Astrocyte (in vitro differentiated cells and primary cell): ENCODE measurements at regions not wholly inside any gene's neighbourhood (a gene's known extent, or its start where the extent isn't known, plus 50 kb on each side); places are given as distances from the start of the nearest gene placed in this dataset.

Experiments used
- DNase-seq: peaks from one replicate; pipeline ENCODE4 v3.0.0-alpha.2; 2010; ENCODE audit warnings: low read depth
- FAIRE-seq: peaks from 2 replicates; lab custom pipeline; 2011; peaks lifted over from hg19 to GRCh38; lab: Jason Lieb, UNC
- H2AFZ ChIP-seq: 2 replicates; pipeline ENCODE4 v1.6.0; 2012; ENCODE audit warnings: low read depth, low read length, inconsistent platforms
- H3K27ac ChIP-seq: 2 replicates; pipeline ENCODE4 v1.5.1; 2011; ENCODE audit warnings: low read depth, low read length, inconsistent platforms
- H3K27me3 ChIP-seq: 2 replicates; pipeline ENCODE4 v1.6.0; 2011; ENCODE audit warnings: low read length, inconsistent platforms; ENCODE audit not compliant: insufficient read depth
- H3K36me3 ChIP-seq: 2 replicates; pipeline ENCODE4 v1.5.1; 2011; ENCODE audit warnings: low read length, inconsistent platforms; ENCODE audit not compliant: insufficient read depth
- H3K4me1 ChIP-seq: 2 replicates; pipeline ENCODE4 v1.5.1; 2011; ENCODE audit warnings: low read length, inconsistent platforms; ENCODE audit not compliant: insufficient read depth
- H3K4me2 ChIP-seq: 2 replicates; pipeline ENCODE4 v1.6.0; 2012; ENCODE audit warnings: low read length, inconsistent platforms
- H3K4me3 ChIP-seq: 2 replicates; pipeline ENCODE4 v1.5.1; 2011; ENCODE audit warnings: low read depth, mild to moderate bottlenecking, low read length, inconsistent platforms; ENCODE audit not compliant: insufficient read depth
- H3K79me2 ChIP-seq: 2 replicates; pipeline ENCODE4 v1.6.0; 2012; ENCODE audit warnings: mild to moderate bottlenecking, low read length, inconsistent platforms; ENCODE audit not compliant: insufficient read depth
- H3K9ac ChIP-seq: 2 replicates; pipeline ENCODE4 v1.6.0; 2012; ENCODE audit warnings: mild to moderate bottlenecking, low read length, inconsistent platforms
- H3K9me3 ChIP-seq: 2 replicates; pipeline ENCODE4 v1.5.1; 2012; ENCODE audit warnings: low read depth, mild to moderate bottlenecking, low read length, inconsistent platforms; ENCODE audit not compliant: insufficient read depth
- H4K20me1 ChIP-seq: 2 replicates; pipeline ENCODE4 v1.6.0; 2012; ENCODE audit warnings: low read length, inconsistent platforms; ENCODE audit not compliant: insufficient read depth
- H3K27ac Mint-ChIP-seq: one replicate; pipeline ENCODE4 v1.8.0; 2021; ENCODE audit warnings: mild to moderate bottlenecking, mixed read lengths; ENCODE audit not compliant: unreplicated experiment
- H3K27me3 Mint-ChIP-seq: one replicate; pipeline ENCODE4 v1.8.0; 2021; ENCODE audit warnings: low read depth, mixed read lengths; ENCODE audit not compliant: unreplicated experiment
- H3K36me3 Mint-ChIP-seq: one replicate; pipeline ENCODE4 v1.8.0; 2021; ENCODE audit warnings: low read depth, mixed read lengths; ENCODE audit not compliant: unreplicated experiment
- H3K4me1 Mint-ChIP-seq: one replicate; pipeline ENCODE4 v1.8.0; 2021; ENCODE audit warnings: low read depth, mixed read lengths; ENCODE audit not compliant: unreplicated experiment
- H3K4me3 Mint-ChIP-seq: one replicate; pipeline ENCODE4 v1.8.0; 2021; ENCODE audit warnings: mild to moderate bottlenecking, moderate library complexity, mixed read lengths; ENCODE audit not compliant: unreplicated experiment
- H3K9me3 Mint-ChIP-seq: one replicate; pipeline ENCODE4 v1.8.0; 2021; ENCODE audit warnings: mild to moderate bottlenecking, mixed read lengths; ENCODE audit not compliant: unreplicated experiment
- EZH2 ChIP-seq: IDR thresholded peaks from 2 replicates; pipeline ENCODE4 v1.6.1; 2012; ENCODE audit warnings: mild to moderate bottlenecking, low read length, inconsistent platforms; ENCODE audit not compliant: insufficient read depth
- TF ChIP-seq, protein P1 (sequence below): IDR thresholded peaks from 2 replicates; pipeline ENCODE4 v1.5.1; 2011; ENCODE audit warnings: low read depth, mild to moderate bottlenecking, inconsistent platforms, low read length, moderate library complexity; ENCODE audit not compliant: insufficient read depth

DNA sequence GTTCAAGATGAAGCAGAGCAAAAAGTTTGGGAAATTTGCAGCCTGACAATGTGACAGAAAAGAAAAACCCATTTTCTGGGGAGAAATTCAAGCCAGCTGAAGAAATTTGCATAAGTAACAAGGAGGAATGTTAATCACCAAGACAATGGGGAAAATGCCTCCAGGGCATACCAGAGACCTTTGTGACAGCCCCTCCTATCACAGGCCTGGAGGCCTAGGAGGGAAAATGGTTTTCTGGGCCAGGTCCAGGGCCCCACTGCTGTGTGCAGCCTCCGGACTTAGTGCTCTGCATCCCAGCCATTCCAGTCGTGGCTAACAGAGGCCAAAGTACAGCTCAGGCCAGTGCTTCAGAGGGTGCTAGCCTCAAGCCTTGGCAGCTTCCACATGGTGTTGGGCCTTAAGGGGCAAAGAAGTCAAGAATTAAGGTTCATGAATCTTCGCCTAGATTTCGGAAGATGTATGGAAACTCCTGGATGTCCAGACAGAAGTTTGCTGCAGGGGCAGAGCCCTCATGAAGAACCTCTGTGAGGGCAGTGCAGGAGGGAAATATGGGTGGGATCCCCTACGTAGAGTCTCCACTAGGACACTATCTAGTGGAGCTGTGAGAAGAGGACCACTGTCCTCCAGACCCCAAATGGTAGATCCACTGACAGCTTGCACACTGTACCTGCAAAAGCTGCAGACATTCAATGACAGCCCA, 314.1 kb upstream of the TRIB2 start:
- H3K4me1 Mint-ChIP-seq = no peaks in the 10 kb centered on the region
- H3K9me3 Mint-ChIP-seq = peaks cover 12% of the 10 kb centered on the region
- H3K4me3 Mint-ChIP-seq = no peak overlapping the region
- H3K36me3 ChIP-seq = no peaks in the 10 kb centered on the region
- no peak overlapping the region for H3K27ac ChIP-seq
- H3K36me3 Mint-ChIP-seq = peaks cover 3% of the 10 kb centered on the region
- H3K27ac Mint-ChIP-seq = no peak overlapping the region
- peaks cover 12% of the 10 kb centered on the region for H3K27me3 Mint-ChIP-seq
- H3K4me3 ChIP-seq = no peak overlapping the region
- TF ChIP-seq, protein P1, sequence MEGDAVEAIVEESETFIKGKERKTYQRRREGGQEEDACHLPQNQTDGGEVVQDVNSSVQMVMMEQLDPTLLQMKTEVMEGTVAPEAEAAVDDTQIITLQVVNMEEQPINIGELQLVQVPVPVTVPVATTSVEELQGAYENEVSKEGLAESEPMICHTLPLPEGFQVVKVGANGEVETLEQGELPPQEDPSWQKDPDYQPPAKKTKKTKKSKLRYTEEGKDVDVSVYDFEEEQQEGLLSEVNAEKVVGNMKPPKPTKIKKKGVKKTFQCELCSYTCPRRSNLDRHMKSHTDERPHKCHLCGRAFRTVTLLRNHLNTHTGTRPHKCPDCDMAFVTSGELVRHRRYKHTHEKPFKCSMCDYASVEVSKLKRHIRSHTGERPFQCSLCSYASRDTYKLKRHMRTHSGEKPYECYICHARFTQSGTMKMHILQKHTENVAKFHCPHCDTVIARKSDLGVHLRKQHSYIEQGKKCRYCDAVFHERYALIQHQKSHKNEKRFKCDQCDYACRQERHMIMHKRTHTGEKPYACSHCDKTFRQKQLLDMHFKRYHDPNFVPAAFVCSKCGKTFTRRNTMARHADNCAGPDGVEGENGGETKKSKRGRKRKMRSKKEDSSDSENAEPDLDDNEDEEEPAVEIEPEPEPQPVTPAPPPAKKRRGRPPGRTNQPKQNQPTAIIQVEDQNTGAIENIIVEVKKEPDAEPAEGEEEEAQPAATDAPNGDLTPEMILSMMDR = no peak
- no peaks in the 10 kb centered on the region for H4K20me1 ChIP-seq
- no peak overlapping the region for H2AFZ ChIP-seq
- DNase-seq (no peak), FAIRE-seq (no peak)
- H3K27me3 ChIP-seq = no peaks in the 10 kb centered on the region
- no peak overlapping the region for H3K9ac ChIP-seq
- H3K79me2 ChIP-seq = no peaks in the 10 kb centered on the region
- H3K4me2 ChIP-seq = no peak overlapping the region
- H3K4me1 ChIP-seq = no peaks in the 10 kb centered on the region
- peaks cover 6% of the 10 kb centered on the region for H3K9me3 ChIP-seq

DNA sequence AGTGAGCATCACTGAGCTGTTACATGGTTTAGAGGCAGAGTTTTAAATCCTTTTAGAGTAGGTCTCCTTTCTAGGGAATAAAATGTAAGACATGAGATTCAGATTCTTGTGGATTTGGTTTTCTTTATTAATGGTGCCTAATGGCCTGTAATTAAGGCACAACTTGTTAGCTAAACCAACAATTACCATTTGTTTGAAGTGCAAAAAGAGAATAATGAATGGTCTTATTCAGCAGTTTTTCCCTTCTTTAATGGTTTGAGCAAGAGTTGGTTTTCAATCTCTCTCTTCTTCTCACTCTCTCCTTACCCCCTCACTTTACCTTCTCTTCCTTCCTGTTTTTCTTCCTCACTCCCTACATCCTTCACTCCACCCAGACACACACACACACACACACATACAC, 312.2 kb upstream of the TRIB2 start:
- Histone ChIP-seq H3K36me3 (no peaks in the 10 kb centered on the region), H3K9me3 (peaks cover 6% of the 10 kb centered on the region), H4K20me1 (no peaks in the 10 kb centered on the region), H3K27me3 (no peaks in the 10 kb centered on the region), H2AFZ (no peak overlapping the region), H3K9ac (no peak overlapping the region), H3K4me1 (no peaks in the 10 kb centered on the region), H3K27ac (no peak overlapping the region), H3K79me2 (no peaks in the 10 kb centered on the region), H3K4me3 (no peak overlapping the region), H3K4me2 (no peak overlapping the region)
- Mint-ChIP-seq H3K27me3 (peaks cover 8% of the 10 kb centered on the region), H3K9me3 (peaks cover 12% of the 10 kb centered on the region), H3K4me3 (no peak overlapping the region), H3K36me3 (peaks cover 3% of the 10 kb centered on the region), H3K27ac (no peak overlapping the region), H3K4me1 (no peaks in the 10 kb centered on the region)
- no peak for DNase-seq
- TF ChIP-seq EZH2 = no peak
- TF ChIP-seq, protein P1 = no peak
- FAIRE-seq = no peak

DNA sequence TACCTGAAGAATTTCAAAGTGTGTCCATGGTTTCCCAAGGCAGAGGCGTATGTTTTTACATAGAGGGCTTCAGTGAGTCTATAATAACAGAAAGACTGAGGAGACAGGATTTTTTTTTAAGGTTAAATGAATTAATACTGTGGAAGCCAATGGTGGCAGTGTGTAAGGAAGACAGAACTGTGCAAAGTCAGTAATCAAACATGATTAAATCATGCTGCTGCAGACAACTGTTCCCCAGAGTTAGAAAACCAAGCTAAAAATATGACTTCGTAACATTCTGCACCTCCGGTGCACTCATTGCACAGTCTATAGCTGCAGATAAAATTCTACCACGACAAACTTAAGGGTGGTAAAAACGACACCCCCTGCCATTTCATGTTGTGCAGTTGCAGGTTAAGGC, 309.6 kb upstream of the TRIB2 start:
- Histone ChIP-seq H3K27ac (no peak overlapping the region), H3K79me2 (no peaks in the 10 kb centered on the region), H4K20me1 (no peaks in the 10 kb centered on the region), H3K9ac (no peak overlapping the region), H2AFZ (no peak overlapping the region), H3K4me2 (no peak overlapping the region), H3K4me3 (no peak overlapping the region), H3K36me3 (no peaks in the 10 kb centered on the region), H3K4me1 (no peaks in the 10 kb centered on the region), H3K27me3 (no peaks in the 10 kb centered on the region), H3K9me3 (peaks cover 6% of the 10 kb centered on the region)
- Mint-ChIP-seq H3K27me3 (peaks cover 2% of the 10 kb centered on the region), H3K4me3 (no peak overlapping the region), H3K9me3 (peaks cover 9% of the 10 kb centered on the region), H3K27ac (no peak overlapping the region), H3K36me3 (peaks cover 2% of the 10 kb centered on the region), H3K4me1 (no peaks in the 10 kb centered on the region)
- TF ChIP-seq EZH2 = no peak
- TF ChIP-seq, protein P1 = no peak
- FAIRE-seq (no peak), DNase-seq (no peak)
